NK-92 treated with Interleukin-12 subunit alpha and Interleukin-12 subunit beta, amount 100 ng/mL, for 24 hours (cell line): ENCODE measurements at regions not wholly inside any gene's neighbourhood (a gene's known extent, or its start where the extent isn't known, plus 50 kb on each side); places are given as distances from the start of the nearest gene placed in this dataset.

Experiments
- DNase-seq: peaks from one replicate; lab custom pipeline; 2025; lab: John Stamatoyannopoulos, UW

DNA sequence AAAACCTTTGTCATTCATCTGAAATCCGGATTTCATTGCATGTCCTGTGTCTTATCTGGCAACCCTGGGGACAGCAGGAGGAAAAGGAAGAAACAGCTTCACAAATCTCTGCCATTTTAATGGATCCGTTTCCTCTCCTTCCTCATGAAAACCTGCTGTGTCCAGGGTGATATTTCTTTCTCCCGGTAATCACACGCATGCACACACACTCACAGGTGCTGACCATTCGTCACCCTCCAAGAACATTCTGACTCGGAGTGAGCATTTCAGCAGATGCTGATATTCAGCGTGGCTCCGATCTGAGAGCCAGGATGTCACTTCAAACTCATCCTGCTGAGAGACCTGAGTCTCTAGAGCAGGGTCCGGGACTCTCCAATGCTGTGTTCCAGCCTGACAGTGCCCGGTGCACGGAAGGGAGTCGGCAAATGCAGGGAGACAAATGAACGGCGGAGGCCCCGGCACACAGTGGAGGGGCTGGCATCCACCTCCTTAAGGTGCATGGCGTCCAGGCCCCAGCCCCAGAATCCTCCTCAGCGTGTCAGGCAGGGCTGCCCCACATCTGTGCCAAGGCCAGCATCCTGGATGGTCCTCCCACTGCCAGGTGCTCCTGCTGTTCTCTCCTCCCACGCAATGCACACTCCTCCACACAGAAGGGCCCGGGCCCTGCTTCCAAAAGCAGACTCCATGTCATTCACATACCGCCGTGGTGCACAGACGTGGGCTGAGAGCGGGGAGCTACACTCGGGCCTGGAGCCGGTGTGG, 70.7 kb downstream of the RBFOX3 start:
- DNase-seq, result no peak

DNA sequence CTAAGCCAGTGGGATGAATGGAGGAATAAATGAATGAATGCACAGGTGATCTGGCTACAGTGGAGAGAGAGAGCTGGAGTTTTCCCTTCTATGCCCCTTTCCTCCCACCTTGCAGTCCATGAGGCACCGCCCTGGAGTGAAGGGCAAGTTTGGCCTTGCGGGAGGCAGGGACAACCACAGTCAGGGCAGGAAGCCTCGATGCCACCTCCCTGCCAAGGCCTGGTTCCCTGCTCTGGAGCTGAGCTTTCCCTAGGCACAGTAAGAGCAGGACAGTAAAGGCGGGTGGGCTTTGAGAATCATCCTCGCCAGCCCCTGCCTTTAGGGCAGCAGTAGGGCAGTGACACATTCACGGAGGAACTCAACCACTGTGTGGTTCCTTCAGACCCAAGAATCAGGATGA, 72.6 kb downstream of the RBFOX3 start:
- no peak for DNase-seq

DNA sequence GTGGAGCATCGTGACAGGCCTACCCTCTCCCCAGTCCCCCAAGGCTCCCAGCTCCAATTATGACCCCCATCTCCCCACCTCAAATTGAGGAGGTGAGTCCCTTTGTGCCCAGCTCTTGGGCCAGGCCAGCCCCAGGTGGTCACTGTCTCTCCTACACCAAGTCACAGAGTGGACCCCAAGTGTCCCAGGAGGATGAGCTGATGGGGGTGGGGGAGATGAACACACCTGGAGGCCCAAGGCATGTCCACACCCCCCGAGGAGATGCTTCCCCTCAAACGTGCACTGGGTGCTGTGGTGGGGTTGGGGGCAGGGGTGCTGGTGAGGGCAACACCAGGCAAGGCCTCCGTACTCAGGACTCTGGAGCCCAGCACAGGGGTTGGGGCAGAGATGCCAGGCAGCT, 73.2 kb downstream of the RBFOX3 start:
- no peak for DNase-seq

DNA sequence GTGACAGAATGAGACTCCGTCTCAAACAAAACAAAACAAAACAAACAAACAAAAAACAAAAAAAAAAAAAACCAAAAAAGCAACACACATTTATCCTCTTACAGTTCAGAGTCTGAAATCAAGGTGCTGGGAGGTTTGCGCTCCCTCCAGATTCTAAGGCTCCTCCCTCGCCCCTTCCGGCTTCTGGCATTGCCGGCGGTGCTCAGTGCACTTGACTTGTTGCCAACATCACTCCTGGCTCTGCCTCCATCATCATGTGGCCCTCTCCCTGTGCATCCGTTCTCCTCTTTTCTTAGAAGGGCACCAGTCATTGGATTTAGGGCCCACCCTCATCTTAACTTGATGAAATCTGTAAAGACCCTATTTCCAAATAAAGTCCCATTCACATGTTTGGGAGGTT, 73.8 kb downstream of the RBFOX3 start:
- no peak for DNase-seq

DNA sequence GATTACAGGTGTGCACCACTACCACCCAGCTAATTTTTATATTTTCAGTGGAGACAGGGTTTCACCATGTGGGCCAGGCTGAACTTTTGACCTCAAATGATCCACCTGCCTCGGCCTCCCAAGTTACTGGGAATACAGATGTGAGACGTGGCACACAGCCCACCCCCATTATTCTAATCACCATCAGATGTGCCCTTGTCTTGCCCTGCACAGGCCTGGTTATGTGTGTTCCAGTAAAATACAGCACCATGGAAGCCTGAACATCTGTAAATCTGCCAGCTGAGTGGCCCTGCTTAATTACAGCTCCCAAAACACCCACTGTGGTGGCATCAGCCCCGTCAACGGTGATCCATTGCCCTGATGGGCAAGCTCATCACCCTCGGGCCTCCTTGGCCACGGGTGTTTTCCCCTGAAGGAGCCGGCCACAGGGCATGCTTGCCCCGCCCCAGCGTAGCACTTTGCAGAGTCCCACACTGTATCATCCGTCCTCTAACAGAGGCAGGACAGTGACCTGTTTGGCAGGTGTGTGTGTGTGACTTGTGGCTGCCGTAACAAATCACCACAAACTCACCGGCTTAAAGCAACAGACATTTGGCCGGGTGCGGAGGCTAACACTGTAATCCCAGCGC, 74.5 kb downstream of the RBFOX3 start:
- no peak for DNase-seq

DNA sequence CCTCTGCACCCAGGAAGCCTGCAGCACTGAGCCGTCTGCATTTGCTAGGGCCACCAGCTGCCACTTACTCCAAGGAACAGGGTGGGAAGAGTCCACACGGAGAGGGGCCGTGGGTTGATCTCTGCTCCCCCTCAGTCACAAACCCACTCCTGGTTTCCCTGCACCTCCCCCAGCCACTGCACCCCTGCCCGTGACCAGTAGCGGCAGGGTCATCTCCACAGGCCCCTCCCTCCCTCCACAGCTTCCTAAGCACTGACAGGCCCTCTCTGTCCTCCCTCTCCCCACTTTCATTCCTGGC, 75.2 kb downstream of the RBFOX3 start:
- DNase-seq, result no peak

DNA sequence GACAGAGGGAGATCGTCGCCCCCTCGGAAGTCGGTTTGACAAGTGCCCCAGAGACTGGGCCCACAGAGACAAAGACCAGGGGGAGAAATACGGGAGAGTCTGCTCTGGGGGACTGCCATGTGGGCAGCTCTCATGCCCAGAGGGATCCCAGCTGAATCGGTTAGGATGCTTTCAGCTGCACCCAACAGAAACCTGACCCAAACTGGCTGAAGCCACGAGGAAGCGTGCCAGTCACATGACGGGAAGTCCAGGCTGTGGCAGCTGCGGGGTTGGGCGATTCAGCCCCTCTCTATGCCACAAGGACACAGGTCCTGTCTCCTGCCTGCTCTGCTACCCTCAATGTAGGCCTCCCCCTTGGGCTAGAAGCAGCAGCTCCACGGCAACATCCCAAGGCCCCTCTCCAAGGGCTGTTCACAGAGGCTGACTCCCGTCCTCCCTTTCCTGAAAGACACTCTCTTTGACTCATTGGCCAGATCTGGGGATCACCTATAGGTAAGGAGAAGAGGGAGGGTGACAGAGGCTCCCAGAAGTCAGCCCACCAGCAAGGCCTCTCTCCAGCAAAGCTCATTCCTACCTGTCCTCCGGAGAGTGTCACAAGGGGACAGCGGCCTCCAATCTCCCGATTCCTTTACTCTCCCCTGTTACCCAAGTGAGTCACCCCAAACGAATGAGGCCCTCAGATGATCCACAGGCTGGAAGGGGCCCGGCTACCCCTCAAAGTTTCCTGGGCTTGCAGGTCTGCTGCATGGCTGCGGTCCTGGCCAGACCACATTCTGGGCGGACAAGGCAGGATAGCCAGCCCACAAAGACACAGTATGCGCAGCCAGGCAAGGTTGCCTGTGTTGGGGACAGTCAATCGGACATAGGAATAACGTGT, 75.8 kb downstream of the RBFOX3 start:
- no peak for DNase-seq

DNA sequence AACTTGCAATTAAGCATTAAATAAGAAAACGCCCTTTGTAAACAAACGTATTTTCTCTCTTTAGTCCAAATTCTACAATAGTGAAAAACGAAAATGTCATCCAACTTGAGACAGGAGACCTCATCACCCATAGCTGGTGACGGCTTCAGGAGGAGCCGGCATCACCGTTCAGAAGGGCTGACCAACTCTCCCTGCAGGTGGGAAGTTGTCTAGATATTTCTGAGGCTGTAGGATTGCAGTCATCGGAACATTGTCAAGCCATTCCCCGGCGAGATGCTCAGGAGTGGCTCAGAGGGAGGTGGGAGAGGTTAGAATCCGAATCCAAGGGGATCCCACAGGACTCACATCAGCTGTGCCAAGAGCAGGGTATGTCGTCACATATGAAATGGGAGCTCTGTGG, 76.7 kb downstream of the RBFOX3 start:
- no peak for DNase-seq

DNA sequence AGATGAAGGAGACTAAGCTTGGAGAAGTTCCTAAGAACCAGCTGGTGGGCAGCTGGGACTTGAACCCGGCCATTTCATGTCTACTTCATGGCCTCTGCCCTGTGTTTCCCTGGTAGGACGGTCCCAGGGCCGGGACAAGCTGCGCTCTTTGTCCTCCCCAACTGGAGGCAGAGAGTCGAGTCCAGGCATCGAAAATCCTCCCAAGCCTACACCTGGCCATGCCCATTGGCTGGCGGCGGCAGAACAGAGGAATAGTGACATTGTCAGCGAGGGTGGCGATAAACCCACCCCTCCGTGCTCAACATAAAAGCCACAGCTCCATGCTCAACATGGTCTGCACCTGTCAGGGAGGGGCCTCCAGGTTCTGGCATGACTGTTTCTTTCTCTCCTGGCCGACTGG, 77.7 kb downstream of the RBFOX3 start:
- DNase-seq, result no peak

DNA sequence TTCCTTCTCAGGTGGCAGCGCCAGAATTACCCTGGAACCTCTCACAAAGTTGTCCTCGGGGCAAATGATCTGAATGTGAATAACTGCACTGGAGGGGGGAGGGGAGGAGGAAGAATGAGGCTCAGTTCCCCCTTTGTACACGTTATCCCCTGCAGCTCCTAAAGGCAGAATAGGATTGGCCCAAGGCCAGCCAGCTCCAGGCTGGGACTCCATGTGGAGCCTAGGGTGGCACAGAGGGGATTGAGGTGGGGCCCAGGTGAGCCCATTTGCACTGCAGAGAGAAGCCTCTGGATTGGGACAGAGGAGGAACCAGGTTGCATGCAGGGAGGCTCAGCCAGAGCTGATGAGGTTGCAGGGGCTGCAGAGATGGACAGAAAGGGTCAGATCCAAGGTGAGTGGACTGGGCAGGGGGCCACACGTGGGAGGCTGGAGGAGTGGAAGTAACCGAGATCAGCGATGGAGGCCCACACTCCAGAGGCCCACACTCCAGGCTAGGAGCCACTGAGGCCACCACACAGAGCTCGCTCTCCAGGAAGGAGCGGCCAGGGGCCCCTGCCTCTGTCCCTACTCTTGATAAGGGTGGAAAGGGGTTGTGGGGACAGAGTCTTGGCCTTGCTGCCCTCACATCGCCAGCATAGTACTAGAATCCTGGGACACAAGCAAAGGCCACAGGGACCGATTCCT, 78.6 kb downstream of the RBFOX3 start:
- DNase-seq, result no peak

DNA sequence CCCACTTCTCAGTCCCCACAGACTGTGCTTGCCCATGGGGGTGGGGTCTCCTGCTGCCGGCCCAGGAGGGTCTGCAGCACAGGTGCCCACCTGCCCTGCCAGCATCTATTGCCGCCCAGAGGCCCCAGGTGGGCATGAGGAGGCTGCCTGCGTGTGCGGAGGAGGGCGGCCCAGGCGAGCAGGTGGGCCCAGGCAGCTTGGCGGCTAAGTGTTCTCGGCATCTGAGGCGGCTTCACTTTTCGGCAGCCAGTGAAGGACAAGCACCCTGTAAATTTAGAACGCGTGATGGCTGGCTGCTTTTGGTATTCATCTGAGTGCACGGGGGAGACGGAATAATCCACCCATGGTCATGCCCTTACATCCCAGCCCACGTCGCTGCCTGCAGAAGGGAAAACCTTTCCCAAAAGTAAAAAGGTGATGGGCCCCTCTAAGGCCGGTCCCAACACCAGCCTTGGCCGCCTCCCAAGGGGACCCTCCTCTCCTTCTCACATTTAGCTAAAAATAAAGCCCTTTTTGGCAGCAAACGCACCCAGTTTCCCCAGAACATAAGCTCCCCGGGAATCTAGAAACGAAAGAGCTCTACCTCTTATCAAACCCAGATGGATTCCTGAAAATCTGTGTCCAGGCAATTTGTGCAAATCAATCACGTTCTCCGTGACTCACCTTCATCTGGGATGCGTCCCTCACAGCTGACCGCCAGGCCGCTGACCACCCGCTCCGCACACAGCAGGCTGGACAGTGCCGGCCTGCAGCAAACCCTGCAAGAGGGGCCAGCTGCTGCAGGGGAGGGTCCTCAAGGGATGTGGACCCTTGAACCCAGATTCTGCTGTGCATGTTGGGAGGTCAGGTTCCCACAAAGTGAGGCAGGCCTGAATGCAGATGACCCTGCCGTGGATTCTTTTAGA, 79.4 kb downstream of the RBFOX3 start:
- no peak for DNase-seq

DNA sequence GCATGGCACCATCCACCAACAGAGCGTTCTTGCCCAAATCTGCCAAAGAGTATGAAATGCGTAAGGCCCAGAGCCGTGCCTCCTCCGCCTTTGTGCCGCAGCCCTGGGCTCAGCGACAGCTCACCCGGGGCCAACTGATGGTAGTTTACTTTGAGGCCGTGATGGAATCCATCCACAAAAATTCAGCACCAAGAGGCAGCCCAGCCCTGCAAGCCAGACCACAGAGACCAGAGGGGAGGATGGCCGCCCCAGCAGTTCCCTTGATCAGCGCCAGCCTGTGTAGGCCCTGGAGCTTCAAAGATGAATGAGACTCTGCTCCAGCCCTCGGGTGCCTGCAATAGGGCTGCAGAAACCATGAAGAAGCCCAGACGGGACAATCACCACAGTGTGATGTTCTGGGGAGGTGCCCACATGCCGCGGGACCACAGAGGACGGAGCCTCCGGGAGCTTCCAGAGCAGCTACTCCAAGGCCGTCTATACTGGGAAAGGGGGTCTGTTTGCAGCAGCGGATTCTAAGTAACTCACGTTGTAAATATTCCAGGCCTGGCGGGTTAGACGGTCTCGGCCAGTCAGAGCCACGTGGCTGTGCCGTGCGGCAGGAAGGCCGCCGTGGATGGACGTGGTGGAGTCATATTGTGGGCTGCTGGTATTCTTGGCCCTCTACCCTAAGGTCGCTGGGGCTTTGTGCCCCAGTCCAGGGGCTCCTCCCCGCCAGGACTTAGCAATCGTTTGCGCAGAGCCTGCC, 80.3 kb downstream of the RBFOX3 start:
- no peak for DNase-seq

DNA sequence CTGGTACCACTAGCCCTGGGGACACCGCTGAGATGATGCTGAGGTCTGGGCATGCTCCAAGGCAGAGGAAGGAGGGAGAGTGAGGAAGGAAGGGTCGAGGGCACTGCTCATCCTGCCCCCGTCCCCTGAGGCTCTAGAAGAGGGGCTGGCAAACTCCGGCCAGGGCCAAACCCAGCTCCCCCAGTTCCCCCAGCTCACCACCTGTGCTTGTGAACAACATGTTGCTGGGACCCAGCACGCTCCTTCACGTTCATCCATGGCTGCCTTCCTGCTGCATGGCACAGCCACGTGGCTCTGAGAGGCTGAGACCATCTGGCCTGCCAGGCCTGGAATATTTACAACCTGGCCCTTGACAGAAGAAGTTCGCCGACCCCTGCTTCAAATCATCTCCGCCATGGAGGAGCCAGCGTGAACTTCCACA, 81.2 kb downstream of the RBFOX3 start:
- no peak for DNase-seq

DNA sequence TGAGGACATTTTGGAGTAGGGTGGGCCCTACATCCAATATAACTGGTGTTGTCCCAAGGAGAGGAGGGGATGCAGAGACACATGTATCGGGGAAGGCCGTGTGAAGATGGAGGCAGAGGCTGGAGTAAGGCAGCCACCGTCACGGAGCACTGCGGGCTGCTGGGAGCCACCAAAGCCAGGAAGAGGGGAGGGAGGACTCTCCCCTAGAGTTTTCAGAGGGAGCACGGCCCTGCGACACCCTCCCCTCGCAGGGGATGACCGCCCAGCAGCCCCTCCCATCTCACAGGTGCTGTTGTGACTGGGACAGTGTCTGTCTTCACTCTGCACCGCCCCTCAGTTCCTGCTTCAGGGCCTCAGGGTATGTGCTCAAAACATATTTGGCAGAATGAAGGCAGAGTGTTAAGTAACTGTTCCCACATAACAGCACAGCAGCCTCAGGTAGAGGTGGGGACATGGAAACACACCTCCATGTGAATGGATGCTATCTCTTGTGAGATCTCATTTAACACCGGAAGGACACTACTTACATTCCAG, 82.2 kb downstream of the RBFOX3 start:
- no peak for DNase-seq

DNA sequence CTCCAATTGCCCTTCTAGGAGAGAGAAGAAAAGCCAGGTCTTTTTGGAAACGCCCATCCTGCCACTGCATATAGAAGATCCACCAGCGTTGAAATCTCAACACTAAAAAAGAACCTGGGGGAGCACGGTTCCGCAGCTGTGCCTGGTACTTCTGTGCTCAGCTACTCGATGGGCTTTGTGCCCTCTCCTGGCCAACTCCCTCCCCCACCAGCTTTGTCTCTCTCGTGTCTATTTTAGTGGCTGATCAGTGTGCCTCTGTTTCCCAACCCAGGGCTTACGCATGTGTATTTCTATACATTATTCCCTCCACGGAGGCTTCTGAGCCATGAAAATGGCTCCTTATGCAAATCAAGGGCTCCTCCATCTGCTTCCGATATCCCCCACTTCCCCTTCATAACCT, 83.5 kb downstream of the RBFOX3 start:
- DNase-seq, result no peak

DNA sequence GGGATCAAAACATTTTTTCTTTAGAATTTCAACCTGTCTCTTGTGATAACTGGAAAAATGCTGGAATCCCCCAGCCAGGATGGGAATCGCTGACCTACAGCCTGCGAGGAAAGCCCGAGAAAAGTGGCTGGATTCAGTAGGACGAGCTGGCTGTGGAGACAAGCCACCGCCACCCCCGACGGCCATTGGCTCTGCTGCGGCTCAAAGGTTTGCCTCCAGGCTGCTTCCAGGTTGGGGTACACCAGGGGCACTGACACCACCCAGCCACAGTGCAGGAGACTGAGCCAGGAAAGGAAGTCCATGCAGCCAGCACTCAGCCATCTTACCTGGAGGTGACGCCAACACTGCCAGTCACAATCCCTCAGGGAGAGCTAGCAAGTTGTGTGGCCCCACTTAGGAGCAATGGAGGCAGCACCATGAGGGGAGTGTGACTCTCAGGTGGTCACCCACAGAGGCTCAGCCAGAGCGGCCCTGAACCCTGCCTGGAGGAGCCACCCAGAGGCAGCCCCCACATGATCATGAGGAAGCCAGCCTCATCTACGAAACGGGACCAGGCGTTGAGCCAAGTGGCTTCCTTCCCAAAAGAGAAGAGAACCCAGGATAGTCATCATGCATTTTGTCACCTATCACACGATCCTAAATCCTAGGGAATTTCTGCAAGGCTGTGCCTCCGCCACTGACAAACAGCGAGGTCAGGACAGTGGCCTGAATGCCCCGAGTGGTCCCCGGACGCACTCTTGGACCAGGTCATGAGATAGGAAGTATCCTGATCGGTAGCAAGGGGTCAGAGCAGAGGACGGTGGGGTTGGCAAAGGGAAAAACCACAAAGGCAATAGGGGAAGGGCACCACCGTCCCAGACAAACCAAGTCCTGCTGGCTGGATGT, 84.8 kb downstream of the RBFOX3 start:
- no peak for DNase-seq

DNA sequence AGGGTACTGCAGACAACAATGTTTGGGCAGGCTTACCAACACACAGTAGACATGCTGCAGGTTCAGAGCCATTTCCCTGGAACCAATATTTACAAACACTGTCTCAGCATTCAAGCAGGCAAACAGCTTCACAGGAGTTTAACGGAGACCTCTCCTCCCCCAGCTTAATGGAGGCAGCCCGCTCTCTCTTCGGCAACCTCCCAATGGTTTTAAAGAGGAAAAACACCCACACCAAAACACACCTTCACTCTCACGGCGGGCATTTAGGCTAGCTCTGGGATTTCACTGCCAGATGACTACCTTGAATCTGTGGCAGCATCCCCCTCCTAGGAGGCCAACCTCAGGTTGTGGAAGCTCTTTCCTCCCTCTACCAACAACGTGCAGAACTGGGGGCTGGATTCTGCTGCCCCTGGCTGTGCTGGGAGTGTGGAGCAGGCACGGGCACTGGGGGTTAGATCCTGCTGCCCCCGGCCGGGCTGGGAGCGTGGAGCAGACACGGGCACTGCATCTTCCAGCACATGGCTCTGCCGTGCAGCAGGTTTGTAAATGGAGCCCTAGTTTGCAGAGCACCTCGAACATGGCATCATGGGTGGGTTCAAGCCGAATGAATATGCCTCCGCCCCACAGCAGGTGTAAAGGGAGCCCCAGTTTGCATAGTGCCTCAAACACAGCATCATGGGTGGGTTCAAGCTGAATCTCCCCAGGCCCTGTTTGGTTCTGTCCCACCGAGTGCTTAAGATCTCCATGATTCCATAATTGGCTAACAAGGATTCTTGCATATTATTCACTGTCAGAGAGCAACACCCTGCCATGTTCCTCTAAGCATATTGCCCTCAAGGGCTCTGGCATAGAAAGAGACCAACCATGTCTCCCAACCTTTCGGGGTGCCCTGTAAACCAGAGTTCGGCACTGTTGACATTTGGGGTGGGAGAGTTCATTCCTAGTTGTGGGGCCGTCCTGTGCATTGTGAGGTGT, 86.4 kb downstream of the RBFOX3 start:
- DNase-seq, result no peak

DNA sequence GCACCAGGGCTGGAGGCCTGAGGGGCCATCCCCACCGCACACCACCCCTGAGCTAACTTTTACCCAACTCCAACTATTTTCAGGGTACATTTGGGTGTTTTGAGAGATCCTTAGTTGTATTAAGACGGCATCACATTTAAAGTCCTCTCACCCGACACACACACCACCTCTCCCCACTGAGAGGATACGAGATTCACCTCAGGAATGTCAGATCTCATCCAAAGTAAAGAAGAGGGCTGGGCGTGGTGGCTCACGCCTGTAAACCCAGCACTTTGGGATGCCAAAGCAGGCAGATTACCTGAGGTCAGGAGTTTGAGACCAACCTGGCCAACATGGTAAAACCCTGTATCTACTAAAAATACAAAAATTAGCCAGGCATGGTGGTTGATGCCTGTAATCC, 88.4 kb downstream of the RBFOX3 start:
- DNase-seq, result no peak
